Thoracic aorta (tissue), 2 donors: ENCODE measurements at regions not wholly inside any gene's neighbourhood (a gene's known extent, or its start where the extent isn't known, plus 50 kb on each side); places are given as distances from the start of the nearest gene placed in this dataset.

ENCODE experiments used
- ATAC-seq: fragments of 150-250 bp; one replicate; pipeline ENCODE4 v1.8.0; 2017; ENCODE audit warnings: low read depth; ENCODE audit not compliant: insufficient number of reproducible peaks, low FRiP score
- DNase-seq: peaks from one replicate; pipeline ENCODE4 v3.0.0-alpha.2; 2020; ENCODE audit warnings: low spot score
- H3K27ac ChIP-seq, 2 donors: fragments of 200-600 bp; sonication (generic); 1 replicate in 1 of 2; 2 replicates in 1 of 2; pipeline ENCODE4 v1.5.1; 2016; ENCODE audit warnings: mild to moderate bottlenecking in 2 of 2, moderate library complexity in 2 of 2
- H3K27me3 ChIP-seq: fragments of 200-600 bp; sonication (generic); replicated peaks from 2 replicates; pipeline ENCODE4 v1.6.0; 2016; ENCODE audit warnings: mild to moderate bottlenecking; ENCODE audit not compliant: insufficient read depth
- H3K36me3 ChIP-seq: fragments of 200-600 bp; sonication (generic); one replicate; pipeline ENCODE4 v1.5.1; 2016
- H3K4me1 ChIP-seq, 2 donors: fragments of 200-600 bp; sonication (generic); 1 replicate in 1 of 2; 2 replicates in 1 of 2; pipeline versions ENCODE4 v1.5.1 to v1.6.0; 2016; ENCODE audit warnings: low read depth in 2 of 2, mild to moderate bottlenecking in 1 of 2; ENCODE audit not compliant: control insufficient read depth in 1 of 2
- H3K4me3 ChIP-seq: fragments of 200-600 bp; sonication (generic); 2 replicates; pipeline ENCODE4 v1.5.1; 2016; ENCODE audit warnings: mild to moderate bottlenecking
- H3K9me3 ChIP-seq: fragments of 200-600 bp; sonication (generic); 2 replicates; pipeline ENCODE4 v1.5.1; 2016
- CTCF ChIP-seq: fragments of 200-600 bp; sonication (generic); IDR thresholded peaks from one replicate; pipeline ENCODE4 v1.5.1; 2019; ENCODE audit warnings: antibody characterized with exemption

GRCh38 chr9:80399606-80400005, 827.8 kb downstream of the TLE4 start:
- no peak for DNase-seq
- no peak overlapping the region for H3K27ac ChIP-seq
- no peaks in the 10 kb centered on the region for H3K27me3 ChIP-seq
- no peaks in the 10 kb centered on the region for H3K4me1 ChIP-seq
- no peak for ATAC-seq
- H3K9me3 ChIP-seq, result peaks cover 2% of the 10 kb centered on the region
- H3K36me3 ChIP-seq, result no peaks in the 10 kb centered on the region
- H3K4me3 ChIP-seq, result no peak overlapping the region
- no peak for TF ChIP-seq CTCF

DNA sequence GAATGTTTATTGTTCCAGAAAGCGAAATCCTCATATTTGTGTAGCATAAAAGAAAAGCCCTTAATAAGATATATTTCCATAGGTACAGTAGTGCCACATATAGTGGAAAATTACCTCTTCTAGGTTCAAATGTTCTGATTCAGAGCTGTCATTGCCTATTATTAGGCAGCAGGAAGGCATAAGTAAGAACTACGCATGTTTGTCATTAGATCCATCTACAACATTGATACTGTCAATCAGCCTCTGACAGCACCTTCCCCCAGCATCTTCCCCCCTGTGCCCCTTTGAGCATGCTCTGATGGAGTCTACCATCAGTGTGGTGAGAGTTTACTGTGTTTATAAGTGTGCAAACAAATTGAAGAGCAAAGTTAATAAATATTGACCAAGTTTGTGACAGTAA, 816.1 kb downstream of the TLE4 start:
- Histone ChIP-seq H3K4me3 (no peak overlapping the region), H3K36me3 (no peaks in the 10 kb centered on the region), H3K9me3 (no peaks in the 10 kb centered on the region), H3K27ac (no peak overlapping the region), H3K4me1 (no peaks in the 10 kb centered on the region), H3K27me3 (no peaks in the 10 kb centered on the region)
- DNase-seq (no peak), ATAC-seq (no peak)
- no peak for TF ChIP-seq CTCF

DNA sequence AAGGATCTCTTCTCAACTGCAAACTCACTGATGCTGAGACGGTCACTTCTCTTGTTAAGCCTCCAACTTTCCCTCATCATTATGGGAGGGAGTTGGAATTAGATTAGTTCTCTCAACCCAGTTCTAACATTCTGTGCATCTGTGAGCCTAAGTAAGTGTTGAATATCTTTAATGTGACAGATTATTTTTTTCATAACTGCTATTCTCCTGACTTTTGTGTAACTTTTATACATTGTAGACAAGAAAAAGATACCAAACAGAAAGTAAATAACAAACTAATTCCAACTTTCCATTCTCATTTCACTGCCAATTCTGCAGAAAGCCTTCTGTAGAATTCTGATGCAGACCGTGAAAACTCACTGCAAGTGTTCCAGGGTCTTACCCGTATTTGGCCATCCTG, 813.5 kb downstream of the TLE4 start:
- DNase-seq (no peak), ATAC-seq (no peak)
- Histone ChIP-seq H3K9me3 (no peaks in the 10 kb centered on the region), H3K4me3 (no peak overlapping the region), H3K36me3 (no peaks in the 10 kb centered on the region), H3K4me1 (peaks cover 0 to 6% of the 10 kb centered on the region in 2 donors), H3K27me3 (no peaks in the 10 kb centered on the region), H3K27ac (no peak overlapping the region)
- no peak for TF ChIP-seq CTCF

- ATAC-seq (no peak), DNase-seq (no peak)
- Histone ChIP-seq H3K27me3 (no peaks in the 10 kb centered on the region), H3K27ac (no peak overlapping the region), H3K4me3 (no peak overlapping the region), H3K36me3 (no peaks in the 10 kb centered on the region), H3K4me1 (peaks cover 0 to 6% of the 10 kb centered on the region in 2 donors), H3K9me3 (no peaks in the 10 kb centered on the region)
- TF ChIP-seq CTCF, result no peak
These were observed 811.6 kb downstream of the TLE4 start for GRCh38 chr9:80383331-80383730.

DNA sequence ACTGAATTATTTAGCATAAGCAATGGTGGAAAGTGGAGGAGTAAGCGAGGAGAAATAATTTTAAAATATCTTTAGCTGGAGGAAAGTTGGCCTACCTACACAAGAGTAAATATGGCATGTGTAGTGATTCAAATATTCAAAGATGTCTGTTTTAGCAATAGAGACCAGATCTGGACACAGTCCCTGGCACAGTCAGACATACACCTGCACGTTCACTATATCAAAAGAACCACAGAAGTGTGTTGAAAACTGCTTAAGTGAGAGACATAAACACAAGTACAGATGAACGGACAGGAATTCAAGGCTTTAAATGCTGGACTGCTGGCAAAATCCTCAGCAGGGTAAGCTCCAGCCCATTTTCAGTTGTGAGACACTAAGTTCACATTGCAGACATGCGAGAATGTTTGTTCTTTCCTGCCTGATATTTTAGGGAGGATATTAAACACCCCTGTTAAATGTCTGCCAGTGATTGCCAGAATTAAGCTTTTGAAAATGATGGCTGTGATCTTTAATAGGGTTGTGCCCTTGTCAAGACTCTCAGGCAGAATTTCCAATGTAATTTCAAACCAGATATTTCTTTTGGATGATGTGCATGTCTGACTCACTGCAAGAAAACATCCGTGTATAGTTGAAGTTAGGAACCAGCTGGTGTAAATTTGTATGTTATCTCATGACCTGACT, 810.6 kb downstream of the TLE4 start:
- H3K9me3 ChIP-seq, result no peaks in the 10 kb centered on the region
- no peak for DNase-seq
- no peak overlapping the region for H3K27ac ChIP-seq
- no peak overlapping the region for H3K4me3 ChIP-seq
- no peak for ATAC-seq
- peaks cover 0 to 6% of the 10 kb centered on the region in 2 donors for H3K4me1 ChIP-seq
- no peaks in the 10 kb centered on the region for H3K36me3 ChIP-seq
- no peak for TF ChIP-seq CTCF
- no peaks in the 10 kb centered on the region for H3K27me3 ChIP-seq
